ENCODE measurements at regions not wholly inside any gene's neighbourhood (a gene's known extent, or its start where the extent isn't known, plus 50 kb on each side); places are given as distances from the start of the nearest gene placed in this dataset.

DNA sequence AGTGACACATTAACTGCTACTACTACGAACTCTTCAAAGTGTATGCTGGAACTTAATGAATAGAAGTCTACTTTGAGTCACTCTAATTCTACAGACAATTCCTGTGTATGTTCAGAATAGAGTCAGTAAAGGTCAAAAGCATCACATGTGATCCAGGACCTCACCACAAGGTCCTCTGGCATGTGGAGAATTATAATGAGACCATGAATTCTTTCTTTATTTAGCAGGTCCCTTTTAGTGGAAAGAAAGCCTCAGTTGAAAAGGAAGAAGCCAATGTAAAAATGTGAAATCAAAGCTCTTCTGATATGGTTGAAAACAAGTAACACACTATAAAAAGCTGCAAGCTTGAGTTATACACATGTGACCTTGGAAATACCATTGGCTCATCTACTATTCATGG is 1612.1 kb upstream of the GOT2 start:
- Histone ChIP-seq H3K27me3 (no peaks in the 10 kb centered on the region), H3K4me3 (no peak overlapping the region), H3K4me1 (no peaks in the 10 kb centered on the region), H3K36me3 (no peaks in the 10 kb centered on the region), H3K9me3 (no peaks in the 10 kb centered on the region), H3K27ac (no peak overlapping the region)
- ATAC-seq (no peak), DNase-seq (no peak)
- in situ Hi-C loops (cut with MboI; ENCODE audit: low sequenced_read_pairs in 4 of 4) = no loop called here
- TF ChIP-seq POLR2A (IDR thresholded peaks at IDR 0.05) = no peak
- TF ChIP-seq, protein P1, sequence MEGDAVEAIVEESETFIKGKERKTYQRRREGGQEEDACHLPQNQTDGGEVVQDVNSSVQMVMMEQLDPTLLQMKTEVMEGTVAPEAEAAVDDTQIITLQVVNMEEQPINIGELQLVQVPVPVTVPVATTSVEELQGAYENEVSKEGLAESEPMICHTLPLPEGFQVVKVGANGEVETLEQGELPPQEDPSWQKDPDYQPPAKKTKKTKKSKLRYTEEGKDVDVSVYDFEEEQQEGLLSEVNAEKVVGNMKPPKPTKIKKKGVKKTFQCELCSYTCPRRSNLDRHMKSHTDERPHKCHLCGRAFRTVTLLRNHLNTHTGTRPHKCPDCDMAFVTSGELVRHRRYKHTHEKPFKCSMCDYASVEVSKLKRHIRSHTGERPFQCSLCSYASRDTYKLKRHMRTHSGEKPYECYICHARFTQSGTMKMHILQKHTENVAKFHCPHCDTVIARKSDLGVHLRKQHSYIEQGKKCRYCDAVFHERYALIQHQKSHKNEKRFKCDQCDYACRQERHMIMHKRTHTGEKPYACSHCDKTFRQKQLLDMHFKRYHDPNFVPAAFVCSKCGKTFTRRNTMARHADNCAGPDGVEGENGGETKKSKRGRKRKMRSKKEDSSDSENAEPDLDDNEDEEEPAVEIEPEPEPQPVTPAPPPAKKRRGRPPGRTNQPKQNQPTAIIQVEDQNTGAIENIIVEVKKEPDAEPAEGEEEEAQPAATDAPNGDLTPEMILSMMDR (IDR thresholded peaks at IDR 0.05 in 4 of 5, conservative IDR thresholded peaks at IDR 0.05 in 1 of 5) = no peak
- intact Hi-C loops (cut with DNase I; ENCODE audit: low total_unique reads) = no loop called here

DNA sequence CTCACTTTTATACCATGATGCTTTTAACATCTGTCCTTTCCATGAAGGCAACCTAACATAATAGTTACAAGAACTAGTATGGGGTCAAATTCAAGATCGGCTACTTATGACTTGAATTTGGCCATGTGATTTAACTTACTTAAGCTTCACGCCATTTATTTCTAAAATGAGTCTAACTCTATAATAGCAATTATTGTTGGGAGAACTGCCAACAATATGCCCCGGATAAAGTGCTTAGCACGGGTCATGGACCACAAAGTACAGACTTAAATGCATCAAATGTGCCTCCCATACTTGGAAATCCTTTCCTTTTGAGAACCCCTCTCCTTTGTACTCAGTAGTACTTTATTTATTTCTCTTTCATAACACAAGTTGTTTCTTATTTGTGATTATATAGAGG is 1603.6 kb upstream of the GOT2 start:
- in situ Hi-C loops (cut with MboI; ENCODE audit: low sequenced_read_pairs in 4 of 4) = no loop called here
- Histone ChIP-seq H3K27ac (no peak overlapping the region), H3K9me3 (no peaks in the 10 kb centered on the region), H3K36me3 (no peaks in the 10 kb centered on the region), H3K27me3 (no peaks in the 10 kb centered on the region), H3K4me1 (no peaks in the 10 kb centered on the region), H3K4me3 (no peak overlapping the region)
- ATAC-seq = no peak
- TF ChIP-seq POLR2A (IDR thresholded peaks at IDR 0.05) = no peak
- TF ChIP-seq, protein P1 (IDR thresholded peaks at IDR 0.05 in 4 of 5, conservative IDR thresholded peaks at IDR 0.05 in 1 of 5) = no peak
- no peak for DNase-seq
- intact Hi-C loops (cut with DNase I; ENCODE audit: low total_unique reads) = no loop called here

DNA sequence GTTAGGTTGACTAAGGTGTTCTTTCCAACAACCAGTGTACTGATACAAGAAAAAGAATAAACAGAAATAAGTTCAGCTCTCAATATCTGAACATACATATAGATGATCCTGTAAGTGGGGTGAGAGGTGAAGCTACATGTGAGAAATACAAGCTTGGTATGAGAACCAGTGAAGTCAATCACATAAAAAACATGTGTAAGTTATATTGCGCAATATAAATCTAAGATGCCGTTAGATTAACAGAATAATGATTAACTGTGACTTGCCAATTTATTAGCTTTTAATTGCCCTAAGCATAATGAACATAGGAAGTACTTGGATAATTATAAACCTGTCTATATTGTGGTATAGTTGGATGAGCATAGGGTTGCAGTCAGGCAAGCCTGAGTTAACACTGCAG is 1597.1 kb upstream of the GOT2 start:
- H3K27me3 ChIP-seq = no peaks in the 10 kb centered on the region

DNA sequence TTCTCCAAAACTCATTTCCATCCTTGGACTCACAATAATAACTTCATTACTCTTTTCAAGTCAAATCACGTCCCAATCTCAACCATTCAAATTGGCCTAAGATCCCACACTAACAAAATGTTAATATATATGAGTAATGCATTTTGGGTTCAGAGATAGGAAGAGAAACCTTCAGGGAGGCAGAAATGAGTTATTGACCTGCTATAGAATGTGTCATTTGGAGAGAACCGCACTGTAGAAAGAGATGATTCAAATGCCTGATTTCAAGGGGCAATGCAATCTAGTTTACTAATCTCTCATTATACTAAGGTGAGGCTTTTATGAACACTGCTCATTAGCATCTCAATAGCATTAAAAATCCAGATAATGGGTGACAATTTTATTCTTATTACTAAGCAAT is 1595.0 kb upstream of the GOT2 start:
- Histone ChIP-seq H3K9me3 (no peaks in the 10 kb centered on the region), H3K4me3 (no peak overlapping the region), H3K4me1 (no peaks in the 10 kb centered on the region), H3K27me3 (no peaks in the 10 kb centered on the region), H3K36me3 (no peaks in the 10 kb centered on the region), H3K27ac (no peak overlapping the region)
- TF ChIP-seq, protein P1 (IDR thresholded peaks at IDR 0.05 in 4 of 5, conservative IDR thresholded peaks at IDR 0.05 in 1 of 5) = no peak
- no peak for TF ChIP-seq POLR2A (IDR thresholded peaks at IDR 0.05)
- ATAC-seq = no peak
- intact Hi-C loops (cut with DNase I; ENCODE audit: low total_unique reads) = no loop called here
- no peak for DNase-seq
- in situ Hi-C loops (cut with MboI; ENCODE audit: low sequenced_read_pairs in 4 of 4) = no loop called here

More for the DNA sequence above, 1597.1 kb upstream of the GOT2 start:
- H3K4me3 ChIP-seq = no peak overlapping the region
- no peak for DNase-seq
- no peak overlapping the region for H3K27ac ChIP-seq
- intact Hi-C loops (cut with DNase I; ENCODE audit: low total_unique reads) (no loop called here), in situ Hi-C loops (cut with MboI; ENCODE audit: low sequenced_read_pairs in 4 of 4) (no loop called here)
- no peak for TF ChIP-seq POLR2A (IDR thresholded peaks at IDR 0.05)
- TF ChIP-seq, protein P1 (IDR thresholded peaks at IDR 0.05 in 4 of 5, conservative IDR thresholded peaks at IDR 0.05 in 1 of 5) = no peak
- H3K9me3 ChIP-seq = no peaks in the 10 kb centered on the region
- H3K4me1 ChIP-seq = no peaks in the 10 kb centered on the region
- no peaks in the 10 kb centered on the region for H3K36me3 ChIP-seq
- ATAC-seq = no peak

DNA sequence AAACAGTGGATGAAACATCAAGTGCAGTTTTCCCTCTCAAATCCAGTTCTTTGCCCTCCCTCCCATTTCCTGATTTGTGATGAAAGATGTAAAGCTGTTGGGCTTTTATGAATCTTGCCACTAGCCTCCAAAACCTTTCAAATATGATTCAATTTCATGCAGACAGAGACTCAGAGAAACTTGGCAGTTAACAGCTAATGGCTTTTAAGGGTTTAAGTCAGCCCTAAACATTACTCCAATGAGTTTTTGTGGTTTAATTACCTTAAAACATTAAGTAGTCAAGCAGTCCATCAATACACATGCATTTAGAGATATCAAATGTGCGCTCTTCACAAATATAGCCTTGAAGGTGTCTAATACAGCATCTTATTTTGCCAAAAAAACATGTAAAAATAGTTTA is 1594.0 kb upstream of the GOT2 start:
- no peaks in the 10 kb centered on the region for H3K36me3 ChIP-seq
- intact Hi-C loops (cut with DNase I; ENCODE audit: low total_unique reads) = no loop called here
- H3K27ac ChIP-seq = no peak overlapping the region
- in situ Hi-C loops (cut with MboI; ENCODE audit: low sequenced_read_pairs in 4 of 4) = no loop called here
- ATAC-seq (no peak), DNase-seq (no peak)
- H3K4me1 ChIP-seq = no peaks in the 10 kb centered on the region
- H3K27me3 ChIP-seq = no peaks in the 10 kb centered on the region
- H3K9me3 ChIP-seq = no peaks in the 10 kb centered on the region
- H3K4me3 ChIP-seq = no peak overlapping the region
- TF ChIP-seq, protein P1 (IDR thresholded peaks at IDR 0.05 in 4 of 5, conservative IDR thresholded peaks at IDR 0.05 in 1 of 5) = no peak
- no peak for TF ChIP-seq POLR2A (IDR thresholded peaks at IDR 0.05)
